Fibroblast of peridontal ligament (primary cell): ENCODE measurements at regions not wholly inside any gene's neighbourhood (a gene's known extent, or its start where the extent isn't known, plus 50 kb on each side); places are given as distances from the start of the nearest gene placed in this dataset.
"Not testable (repeated sequence)": the region's sequence is repeated elsewhere in the genome, so short reads cannot be mapped to it uniquely, and the experiment has no call there.

Experiments
- DNase-seq: peaks from one replicate; pipeline ENCODE4 v3.0.0-alpha.2; 2010; ENCODE audit errors: extremely low read depth

- DNase-seq = no peak
Observed at GRCh38 chr4:19523964-19524363, 727.7 kb upstream of the SLIT2 start.

GRCh38 chr4:19522966-19523365 lies 728.7 kb upstream of the SLIT2 start:
- DNase-seq = no peak

GRCh38 chr4:19520939-19521520 lies 730.7 kb upstream of the SLIT2 start:
- no peak for DNase-seq

- peak; percentile 45 for DNase-seq
Observed at GRCh38 chr4:19514276-19515070, 737.2 kb upstream of the SLIT2 start.

- no peak for DNase-seq
Observed at GRCh38 chr4:19512086-19512485, 739.6 kb upstream of the SLIT2 start.

- DNase-seq = no peak
Observed at GRCh38 chr4:19510993-19511392, 740.7 kb upstream of the SLIT2 start.

- DNase-seq = no peak
Observed at GRCh38 chr4:19508442-19508841, 743.3 kb upstream of the SLIT2 start.

- DNase-seq = no peak
Observed at GRCh38 chr4:19497705-19498104, 754.0 kb upstream of the SLIT2 start.

- no peak for DNase-seq
Observed at GRCh38 chr4:19496756-19497155, 754.9 kb upstream of the SLIT2 start.

- no peak for DNase-seq
Observed at GRCh38 chr4:19494961-19495360, 756.7 kb upstream of the SLIT2 start.

GRCh38 chr4:19492606-19493005 lies 759.1 kb upstream of the SLIT2 start:
- peak; percentile 35 for DNase-seq

GRCh38 chr4:19486400-19486799 lies 765.3 kb upstream of the SLIT2 start:
- DNase-seq = peak; percentile 12

- peak; percentile 79 for DNase-seq
Observed at GRCh38 chr4:19478791-19479190, 772.9 kb upstream of the SLIT2 start.

GRCh38 chr4:19473569-19473968 lies 778.1 kb upstream of the SLIT2 start:
- DNase-seq = peak; percentile 63

GRCh38 chr4:19472666-19473065 lies 779.0 kb upstream of the SLIT2 start:
- peak; percentile 75 for DNase-seq

GRCh38 chr4:19470001-19470400 lies 781.7 kb upstream of the SLIT2 start:
- DNase-seq = not testable (repeated sequence)

GRCh38 chr4:19462117-19462516 lies 789.6 kb upstream of the SLIT2 start:
- DNase-seq = no peak

- DNase-seq = no peak
Observed at GRCh38 chr4:19455850-19456602, 795.7 kb upstream of the SLIT2 start.

- DNase-seq = no peak
Observed at GRCh38 chr4:19455196-19455595, 796.5 kb upstream of the SLIT2 start.

GRCh38 chr4:19438233-19438632 lies 813.5 kb upstream of the SLIT2 start:
- peak; percentile 73 for DNase-seq

GRCh38 chr4:19437008-19437407 lies 814.7 kb upstream of the SLIT2 start:
- DNase-seq = no peak

GRCh38 chr4:19429684-19430083 lies 822.0 kb upstream of the SLIT2 start:
- DNase-seq = no peak

GRCh38 chr4:19425146-19425545 lies 826.6 kb upstream of the SLIT2 start:
- peak; percentile 44 for DNase-seq
